Glomerular visceral epithelial cell (primary cell): ENCODE measurements at regions not wholly inside any gene's neighbourhood (a gene's known extent, or its start where the extent isn't known, plus 50 kb on each side); places are given as distances from the start of the nearest gene placed in this dataset.
"Not testable (repeated sequence)": the region's sequence is repeated elsewhere in the genome, so short reads cannot be mapped to it uniquely, and the experiment has no call there.

ENCODE experiments used
- DNase-seq: peaks from one replicate; pipeline ENCODE4 v3.0.0-alpha.2; 2016; ENCODE audit errors: extremely low spot score

DNA sequence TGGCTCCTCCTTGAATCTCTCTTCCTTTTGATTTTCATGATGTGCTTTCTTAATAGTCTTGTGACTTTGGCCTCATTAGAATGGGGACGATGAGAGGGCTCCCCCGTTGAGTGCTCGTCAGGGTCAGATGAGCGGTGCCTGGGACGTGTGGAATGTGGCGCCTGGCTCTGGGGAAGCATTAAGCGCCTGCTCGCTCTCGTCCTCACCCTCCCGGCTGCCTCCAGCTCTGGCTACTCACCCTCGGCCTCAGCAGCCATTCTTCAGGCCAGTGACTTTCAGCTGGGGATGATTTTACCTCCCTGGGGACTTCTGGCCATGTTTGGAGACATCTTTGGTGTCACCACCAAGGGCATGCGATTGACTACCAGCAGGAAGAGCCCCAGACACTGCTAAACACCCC is 69.7 kb downstream of the RPS6KA4 start:
- DNase-seq, result no peak

DNA sequence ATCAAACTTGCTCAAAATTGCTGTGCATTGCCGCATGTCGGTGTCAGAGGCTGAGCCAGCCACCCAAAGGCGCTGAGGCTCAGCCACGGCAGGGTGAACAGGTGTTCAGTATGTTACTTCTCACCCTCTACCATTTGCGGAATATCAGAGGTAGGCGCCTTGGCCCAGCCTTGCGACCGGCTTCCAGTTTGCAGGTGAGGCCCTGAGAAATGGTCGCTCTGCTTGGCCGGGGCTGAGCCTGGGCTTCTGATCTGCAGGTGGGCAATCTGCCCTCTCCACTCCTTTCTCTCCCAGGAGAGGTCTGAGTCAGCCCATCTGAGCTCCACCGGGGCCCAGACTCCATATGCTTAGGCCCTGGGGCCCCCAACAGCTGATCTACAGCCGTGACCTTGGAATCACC is 71.0 kb downstream of the RPS6KA4 start:
- no peak for DNase-seq

DNA sequence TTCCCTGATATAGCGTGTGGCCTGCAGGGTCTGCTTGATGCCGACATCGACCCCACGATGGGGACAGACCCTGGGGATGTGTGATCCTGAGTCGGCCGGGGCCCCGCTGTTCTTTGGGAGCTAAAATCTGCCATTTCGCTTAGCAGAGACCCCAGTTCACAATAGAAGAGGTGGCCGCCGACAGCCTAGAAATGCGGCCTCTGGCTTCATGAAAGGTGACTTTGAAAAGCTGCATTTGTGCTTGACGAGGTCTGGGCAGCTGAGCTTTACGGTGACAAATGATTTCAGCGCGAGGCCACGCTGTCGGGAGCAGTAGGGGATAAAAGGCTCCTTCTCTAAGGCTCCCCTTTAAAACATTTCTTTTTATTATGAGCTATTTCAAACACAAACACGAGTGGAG is 71.7 kb downstream of the RPS6KA4 start:
- no peak for DNase-seq

DNA sequence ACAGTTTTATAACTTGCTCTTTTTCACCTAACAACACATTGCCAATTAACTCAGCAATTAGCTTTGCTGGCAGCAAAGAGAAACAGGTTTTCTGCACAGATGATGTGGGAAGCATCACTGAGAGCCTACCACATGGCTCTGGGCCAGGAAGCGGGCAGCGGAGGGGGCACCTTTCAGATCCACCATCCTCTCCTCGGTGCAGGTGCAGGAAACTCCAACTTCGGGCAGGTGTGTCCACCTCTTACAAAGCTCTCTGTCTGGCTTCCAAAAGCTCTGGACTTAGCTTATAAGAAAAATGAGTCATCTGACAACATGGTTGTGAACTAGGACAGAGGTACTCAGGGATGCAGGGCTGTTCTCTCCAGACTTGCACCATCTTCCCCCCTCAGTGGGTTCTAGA is 77.0 kb downstream of the RPS6KA4 start:
- no peak for DNase-seq

DNA sequence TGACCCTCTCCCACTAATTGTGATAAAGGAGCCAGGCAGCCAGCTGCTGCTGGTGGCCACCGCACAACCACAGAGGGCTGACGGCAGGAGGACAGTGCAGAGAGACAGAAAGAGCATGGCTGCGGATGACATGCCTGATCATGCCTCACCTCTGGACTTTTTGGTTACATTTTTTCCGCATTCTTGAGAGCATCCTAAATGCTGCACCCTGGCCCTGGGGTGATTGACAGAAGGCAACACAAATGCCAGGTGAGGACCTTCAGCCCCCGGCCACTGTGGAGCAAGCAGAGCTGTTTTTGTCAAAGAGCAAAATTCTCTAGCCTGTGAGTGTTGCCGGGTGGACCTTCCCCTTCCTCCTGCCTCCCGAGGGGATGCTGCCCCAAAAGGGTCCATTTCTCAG is 78.5 kb downstream of the RPS6KA4 start:
- DNase-seq, result no peak

DNA sequence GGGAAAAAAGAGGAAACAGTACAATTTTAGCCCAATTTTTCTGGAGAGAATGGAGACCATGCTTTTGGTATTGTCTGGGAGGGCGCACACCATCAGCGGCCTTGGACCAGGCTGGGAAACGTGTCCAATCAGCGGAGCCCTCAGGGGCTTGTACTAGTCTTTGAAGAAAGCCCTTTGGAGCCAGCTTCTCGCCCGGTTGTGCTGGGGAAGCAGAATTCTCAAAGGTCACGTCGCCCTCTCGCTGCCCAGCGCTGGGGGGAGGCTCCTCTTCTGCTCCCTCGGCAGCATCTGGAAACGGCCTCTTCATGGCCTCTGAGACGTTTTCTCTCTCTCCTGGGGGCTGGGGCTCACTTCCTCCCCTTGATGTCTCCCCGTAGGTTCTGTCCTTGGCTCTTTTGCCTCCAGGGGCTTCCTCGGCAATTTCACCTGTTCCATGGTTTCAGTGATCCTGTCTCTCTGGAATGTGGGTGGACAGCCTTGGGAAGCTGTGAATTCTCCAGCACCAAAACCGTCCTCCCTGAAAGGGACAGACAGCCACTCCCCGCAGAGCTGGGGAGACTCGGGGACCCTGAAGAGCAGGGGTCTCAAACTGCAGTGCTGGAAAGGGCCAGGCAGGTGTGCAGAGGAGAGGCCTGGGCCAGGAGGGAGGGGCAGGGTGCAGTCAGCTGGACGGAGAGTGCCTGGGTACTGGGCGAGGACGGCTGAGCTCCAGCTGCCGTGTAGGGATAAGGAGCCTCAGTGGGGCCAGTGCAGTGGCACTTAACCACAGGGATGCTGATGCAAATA is 80.2 kb downstream of the RPS6KA4 start:
- DNase-seq, result no peak

DNA sequence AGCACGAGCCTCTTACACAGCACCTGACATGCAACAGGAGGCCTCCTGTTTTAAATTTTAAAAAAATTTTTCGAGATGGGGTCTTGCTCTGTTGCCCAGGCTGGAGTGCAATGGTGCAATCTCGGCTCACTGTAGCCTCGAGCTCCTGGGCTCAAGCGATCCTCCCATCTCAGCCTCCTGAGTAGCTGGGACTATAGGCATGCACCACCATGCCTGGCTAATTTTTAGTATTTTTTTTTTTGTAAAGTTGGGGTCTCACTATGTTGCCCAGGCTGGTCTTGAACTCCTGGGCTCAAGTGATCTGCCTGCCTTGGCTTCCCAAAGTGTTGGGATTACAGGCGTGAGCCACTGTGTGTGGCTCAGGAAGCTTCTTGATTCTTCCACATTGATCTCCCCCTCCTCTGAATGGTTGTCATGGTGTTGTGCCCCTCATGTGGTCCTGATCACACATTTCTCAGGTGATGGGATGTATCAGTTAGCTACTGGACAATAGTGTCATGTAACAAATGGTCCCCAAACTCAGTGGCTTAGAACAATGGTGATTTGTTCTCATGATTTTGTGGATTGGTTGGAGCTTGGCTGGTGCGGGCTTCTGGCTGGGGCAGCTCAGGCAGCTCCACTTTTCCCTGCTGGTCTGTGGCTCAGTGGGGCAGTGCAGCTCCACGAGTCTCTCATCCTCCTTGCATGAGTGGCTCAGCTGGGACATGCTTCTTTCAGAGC is 81.0 kb downstream of the RPS6KA4 start:
- not testable (repeated sequence) for DNase-seq

DNA sequence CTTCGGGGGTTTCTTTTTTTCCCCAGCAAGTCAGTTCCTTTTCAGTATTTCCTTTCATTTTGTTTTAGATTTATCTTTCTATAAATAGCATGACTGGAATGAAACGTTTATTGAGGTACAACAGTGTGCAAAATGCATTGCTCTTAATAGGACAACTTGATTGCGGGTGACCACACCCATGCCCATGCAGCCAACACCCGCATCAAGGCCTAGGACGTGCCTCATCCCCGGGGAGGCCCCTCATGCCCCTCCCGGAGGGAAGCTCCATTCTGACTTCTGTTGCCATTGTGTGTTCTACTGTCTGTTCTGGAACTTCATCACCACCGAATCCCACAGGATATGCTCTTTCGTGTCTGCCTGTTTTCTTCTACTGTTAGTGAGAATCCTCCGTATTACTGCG is 82.2 kb downstream of the RPS6KA4 start:
- no peak for DNase-seq

DNA sequence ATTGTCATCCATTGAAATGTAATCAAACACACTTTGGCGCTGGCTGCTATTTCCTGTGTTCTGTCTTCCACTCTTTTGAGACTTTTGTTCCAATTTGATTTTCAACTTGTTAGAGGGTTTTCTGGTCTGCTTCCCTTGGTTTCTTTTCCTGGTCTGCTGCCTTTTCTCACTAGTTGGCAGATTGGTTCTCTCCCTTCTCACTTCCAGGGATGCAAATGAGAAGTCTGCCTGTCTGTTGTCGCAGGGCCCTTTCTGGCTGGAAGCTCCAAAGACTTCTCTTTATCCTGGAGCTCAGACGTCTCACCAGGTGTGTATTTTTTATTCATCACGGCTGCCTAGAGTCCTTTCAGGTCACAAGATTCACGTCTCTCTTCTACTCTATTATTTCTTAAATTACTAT is 84.0 kb downstream of the RPS6KA4 start:
- DNase-seq, result no peak

DNA sequence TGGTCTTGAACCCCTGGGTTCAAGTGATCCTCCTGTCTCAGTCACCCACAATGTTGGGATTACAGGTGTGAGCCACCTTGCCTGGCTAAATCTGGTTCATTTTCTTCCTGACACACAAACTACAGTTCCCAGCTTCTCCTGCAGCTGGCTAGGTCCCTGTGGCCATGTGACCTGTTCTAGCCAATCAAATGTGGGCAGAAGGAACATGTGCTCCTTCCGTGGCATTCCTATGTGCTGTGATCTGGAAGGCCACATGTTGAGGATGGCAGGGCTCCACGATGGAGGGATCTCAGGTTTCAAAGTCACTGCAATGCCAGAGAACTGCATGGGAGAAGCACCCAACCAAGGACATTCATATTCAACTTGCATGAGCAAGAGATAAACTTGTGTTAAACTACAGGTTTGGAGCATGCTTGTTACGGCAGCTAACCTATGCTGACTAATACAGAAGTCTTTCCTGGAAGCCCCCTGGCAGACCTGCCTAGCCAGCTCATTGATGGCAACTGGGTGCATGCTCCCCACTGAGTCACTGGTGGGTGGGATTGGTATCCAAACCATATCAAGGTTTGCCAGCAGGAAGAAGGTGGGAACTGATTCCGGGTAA is 86.0 kb downstream of the RPS6KA4 start:
- peak; percentile 11 for DNase-seq

DNA sequence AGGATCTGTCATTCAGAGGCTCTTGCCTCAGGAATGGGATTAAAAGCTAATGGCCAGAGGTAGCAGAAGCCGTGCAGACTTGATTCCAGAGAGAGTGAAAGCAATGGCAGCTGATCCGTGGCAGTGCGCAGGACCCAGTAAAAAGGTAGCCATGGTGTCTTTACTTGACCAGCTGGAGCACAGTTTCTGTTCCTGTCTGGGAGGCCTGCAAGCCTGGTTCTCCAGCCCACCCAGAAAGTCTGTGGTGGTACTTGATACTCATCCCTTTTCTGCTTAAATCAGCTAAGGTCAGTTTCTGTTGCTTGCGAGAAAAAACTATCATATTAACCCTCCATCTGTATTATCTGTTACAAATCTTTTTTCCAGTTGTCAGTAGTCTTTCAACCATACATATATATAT is 86.7 kb downstream of the RPS6KA4 start:
- no peak for DNase-seq

DNA sequence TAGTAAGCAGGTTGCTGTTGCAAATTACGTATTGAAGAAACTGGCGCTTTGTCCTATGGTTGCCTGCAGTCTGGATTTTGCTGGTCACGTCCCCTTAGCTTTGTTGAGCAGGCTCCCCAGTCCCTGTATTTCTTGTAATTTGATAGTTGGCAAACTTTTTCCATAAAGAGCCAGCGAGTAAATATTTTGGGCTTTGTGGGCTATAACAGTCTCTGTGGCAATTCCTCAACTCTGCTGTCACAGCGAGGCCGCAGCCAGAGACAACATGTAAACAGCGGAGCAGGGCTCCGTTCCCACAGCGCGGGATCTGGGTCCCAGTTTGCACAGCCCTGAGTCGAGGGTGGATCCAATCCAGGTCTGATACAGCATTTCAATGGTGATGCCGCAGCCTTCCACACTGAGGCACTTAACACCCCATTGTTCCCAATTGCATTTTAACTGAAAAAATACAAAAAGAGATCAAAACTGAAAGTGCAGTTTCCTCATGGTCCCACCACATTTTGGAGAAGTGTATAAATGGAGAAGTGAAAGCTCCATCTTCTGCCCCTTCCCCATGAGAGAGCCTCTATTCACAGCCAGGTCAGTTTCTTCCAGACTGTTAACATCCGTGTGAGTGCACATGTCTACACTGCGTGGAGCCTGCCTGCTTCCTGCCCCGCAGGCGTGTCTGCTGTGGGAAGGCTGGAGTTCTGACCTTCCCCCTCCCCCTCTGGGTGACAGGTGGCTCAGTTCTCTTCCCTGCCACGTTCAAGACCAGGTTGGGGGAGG is 89.1 kb downstream of the RPS6KA4 start:
- no peak for DNase-seq

DNA sequence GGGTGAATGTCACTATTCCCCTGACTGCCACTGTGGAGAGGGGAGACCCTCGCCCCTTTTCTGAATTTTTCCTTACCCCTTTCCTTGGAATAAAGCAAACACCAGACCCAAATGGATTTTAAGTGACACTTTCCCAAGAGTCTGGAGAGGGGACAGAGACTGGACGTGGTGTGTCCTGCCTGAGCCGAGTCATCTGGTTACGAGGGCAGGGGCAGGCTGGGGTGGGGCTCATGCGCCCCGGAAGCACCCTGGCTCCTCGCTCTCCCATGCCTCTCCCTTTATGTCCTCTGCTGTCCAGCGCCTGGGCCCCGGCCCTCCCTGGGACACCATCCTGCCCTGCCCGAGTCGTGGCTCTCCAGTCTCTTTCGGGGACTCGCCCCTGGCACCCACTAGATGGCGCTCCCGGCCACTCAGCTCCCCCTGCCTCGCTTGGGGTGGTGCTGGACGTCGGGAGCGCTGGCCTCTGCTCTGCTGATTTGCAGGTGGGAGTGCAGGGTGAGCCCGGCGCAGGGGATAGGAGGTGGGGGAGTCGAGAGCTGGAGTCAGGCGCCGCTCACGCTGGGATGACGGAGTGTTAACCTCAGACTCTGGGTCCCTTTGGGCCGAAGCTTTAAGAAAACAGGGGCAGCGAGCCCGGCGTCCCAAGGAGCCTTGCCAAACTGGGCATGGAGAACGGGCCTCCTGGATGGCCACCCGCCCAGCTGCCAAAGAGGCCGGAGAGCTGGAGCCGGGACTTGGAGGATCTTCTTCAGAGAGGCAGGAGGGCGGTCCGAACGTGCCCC is 89.8 kb downstream of the RPS6KA4 start:
- DNase-seq, result peak; percentile 71

DNA sequence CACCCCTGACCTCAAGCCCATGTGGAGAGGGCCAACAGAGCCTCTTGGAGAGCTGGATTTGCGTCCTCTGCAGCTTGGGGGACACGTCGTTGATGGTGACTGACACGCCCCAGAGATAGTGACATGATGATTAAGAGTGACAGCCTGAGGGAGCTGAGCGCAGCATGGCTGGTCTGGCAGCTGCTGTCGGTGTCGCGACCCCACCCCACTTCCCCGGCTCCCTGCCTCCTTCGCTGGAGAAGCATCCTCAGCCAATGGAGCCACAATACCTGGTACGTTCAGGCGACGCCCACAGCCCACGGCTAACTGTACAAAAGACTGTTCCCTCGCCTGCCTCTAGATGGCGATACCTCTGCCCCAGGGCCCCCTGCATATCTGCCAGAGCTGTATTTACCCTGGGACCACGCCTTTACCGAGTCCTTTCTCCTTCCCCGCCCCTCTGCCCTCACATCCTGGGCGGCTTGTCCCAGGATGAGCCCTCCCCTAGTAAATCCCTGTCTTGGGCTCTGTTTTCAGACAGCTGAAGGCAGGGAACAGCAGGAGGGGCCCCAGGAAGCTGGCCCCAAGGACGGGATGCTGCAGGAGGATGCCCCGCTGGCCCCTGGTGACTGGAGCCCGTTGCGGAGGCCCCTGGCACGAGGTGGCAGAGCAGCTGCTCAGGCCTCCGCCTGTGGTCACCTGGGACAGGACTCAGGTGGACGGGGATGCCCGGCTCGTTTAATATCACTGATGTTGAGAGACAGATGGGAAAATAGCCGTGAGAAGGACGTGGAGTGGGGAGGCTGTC is 90.6 kb downstream of the RPS6KA4 start:
- peak; percentile 67 for DNase-seq

DNA sequence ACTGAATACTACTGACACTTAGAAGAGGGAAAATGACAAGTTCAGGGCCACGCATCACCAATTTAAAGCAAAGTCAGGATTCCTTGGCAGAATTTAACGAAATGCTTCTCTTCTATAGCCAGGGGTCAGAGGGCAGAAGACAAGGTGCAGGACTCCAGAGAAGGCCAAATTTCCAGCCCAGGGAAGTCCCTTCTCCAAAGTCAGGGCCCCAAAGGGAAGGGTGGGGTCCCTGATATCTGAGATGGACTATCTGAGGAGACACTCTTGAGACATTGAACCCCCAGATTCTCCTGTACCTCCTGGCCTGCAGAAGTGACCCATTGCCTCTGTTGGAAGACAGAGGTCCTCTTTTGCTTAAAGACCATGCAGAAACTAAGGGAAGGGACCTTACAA is 91.2 kb downstream of the RPS6KA4 start:
- no peak for DNase-seq

DNA sequence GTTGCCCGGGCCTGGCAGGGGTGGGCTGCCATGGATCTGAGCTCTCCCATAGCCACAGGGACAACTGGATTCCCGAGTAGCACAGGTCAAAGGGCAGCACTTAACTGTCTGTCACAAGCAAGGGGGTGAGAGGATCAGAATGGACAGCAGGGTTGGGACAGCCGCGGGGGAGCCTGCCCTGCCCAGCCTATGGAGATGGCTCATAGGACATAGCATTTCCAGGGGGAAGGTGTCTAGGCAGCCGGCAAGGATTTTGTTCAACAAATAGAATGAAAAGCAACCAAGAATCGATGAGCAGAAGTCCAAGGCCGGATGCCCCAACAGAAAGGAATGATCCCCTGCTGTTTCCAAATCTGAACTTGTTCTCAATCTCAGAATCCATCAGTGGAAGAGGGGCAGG is 92.9 kb downstream of the RPS6KA4 start:
- no peak for DNase-seq

DNA sequence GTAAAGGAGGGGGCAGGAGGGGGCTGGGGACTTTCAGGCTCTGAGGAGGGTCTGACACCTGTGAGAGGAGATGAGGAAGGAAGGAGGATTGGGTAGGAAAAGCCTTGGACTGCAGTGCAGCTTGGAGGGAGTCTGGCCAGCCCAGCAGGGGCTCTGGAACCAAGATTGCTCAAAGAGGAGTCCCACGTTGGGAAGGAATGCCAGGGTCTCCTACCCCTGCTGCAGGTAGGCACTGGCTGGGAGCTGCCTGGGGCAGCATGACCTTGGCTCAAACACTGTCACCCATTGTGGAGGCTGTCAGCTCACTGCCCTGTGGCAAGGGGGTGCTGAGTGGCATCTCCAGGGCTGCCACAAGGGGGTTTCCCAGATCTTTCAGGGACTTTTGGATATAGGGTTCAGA is 94.5 kb downstream of the RPS6KA4 start:
- DNase-seq, result no peak

DNA sequence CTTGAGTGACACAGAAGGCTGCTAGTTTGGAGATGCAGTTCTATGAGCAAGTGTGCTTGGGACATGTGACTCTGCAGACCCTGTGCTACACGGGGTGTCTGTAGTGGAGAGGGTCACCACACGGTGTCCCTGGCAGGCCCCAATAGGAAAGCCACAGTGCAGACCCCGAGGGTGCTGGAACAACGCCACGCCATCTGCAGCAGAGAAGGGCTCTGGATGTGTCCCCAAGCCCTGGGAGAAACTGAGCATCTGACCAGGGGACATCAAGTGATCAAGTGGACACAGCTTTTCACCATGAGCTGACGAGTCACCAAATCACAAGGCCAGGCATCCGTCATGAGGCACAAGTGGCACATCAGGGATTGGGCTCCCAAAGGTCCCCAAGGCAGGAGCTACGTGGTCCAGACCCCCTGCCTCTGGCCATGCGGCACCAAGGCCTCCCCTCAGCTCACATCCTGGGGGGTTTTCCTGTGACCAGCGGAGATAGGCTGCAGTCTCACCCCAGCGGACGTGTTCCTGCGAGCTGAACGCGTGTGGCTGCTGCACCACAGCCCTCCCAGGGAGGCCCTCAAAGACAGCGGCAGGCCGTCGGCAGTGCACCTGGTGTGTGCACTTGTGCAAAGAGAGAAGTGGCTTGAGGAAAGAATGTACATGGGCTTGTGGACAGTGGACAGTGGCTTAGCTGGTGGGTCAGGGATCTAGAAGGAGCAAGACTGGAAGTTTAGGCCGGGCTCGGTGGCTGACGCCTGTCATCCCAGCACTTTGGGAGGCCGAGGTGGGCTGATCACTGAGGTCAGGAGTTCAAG is 96.7 kb downstream of the RPS6KA4 start:
- DNase-seq, result no peak

DNA sequence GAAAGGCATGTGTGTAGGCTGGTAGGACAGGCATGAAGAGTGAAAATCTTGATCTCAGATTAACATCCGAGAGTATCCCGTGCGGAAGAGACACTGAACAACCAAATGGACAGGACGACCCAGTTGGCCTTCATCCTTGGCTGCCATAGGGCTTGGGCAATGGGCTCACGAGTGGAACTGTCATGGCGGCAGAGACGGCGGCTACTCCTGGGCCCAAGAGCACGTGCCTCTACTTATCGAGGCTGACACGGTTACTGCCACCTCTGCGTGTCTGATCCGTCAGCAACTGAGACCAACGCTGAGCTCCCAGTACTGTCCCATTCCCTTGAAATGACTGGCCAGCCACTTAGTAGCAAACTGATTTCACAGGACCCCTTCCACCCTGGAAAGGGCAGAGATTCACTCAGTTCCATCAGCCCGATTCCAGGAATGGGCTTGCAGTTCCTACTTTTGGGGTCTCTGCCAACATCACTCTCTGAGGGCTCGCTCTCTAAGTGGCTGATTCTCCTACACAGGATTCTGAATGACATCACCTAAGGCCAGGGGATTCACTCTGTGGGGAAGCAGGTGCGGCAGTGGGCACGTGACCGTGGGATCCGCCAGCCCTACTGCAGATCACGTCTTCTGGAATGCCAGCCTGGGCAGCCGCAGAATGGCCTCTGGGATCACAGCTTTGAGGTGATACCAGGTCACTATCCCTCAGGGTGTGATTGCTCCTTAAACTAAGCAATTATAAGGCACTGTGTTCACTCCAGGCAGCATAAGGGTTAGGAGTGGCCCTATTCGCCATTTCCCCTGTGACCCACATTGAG is 97.8 kb downstream of the RPS6KA4 start:
- DNase-seq, result no peak
